A549 (cell line): ENCODE measurements at regions not wholly inside any gene's neighbourhood (a gene's known extent, or its start where the extent isn't known, plus 50 kb on each side); places are given as distances from the start of the nearest gene placed in this dataset.

Source experiments
- BHLHE40 ChIP-seq: IDR thresholded peaks from 2 replicates; pipeline ENCODE4 v1.6.1; 2012; ENCODE audit warnings: low read depth, low read length, inconsistent platforms
- CBX2 ChIP-seq: fragments of 200-600 bp; sonication (generic); IDR thresholded peaks from 2 replicates; pipeline ENCODE4 v1.6.1; 2016; ENCODE audit warnings: low read depth, mild to moderate bottlenecking, borderline replicate concordance
- CEBPB ChIP-seq, 2 experiments: fragments of >200 bp in 1 of 2; sonication (Bioruptor Twin) in 1 of 2; formaldehyde crosslinking in 1 of 2; IDR thresholded peaks; 2 replicates each; pipeline ENCODE4 v1.6.1; 2012 to 2016
- MAFK ChIP-seq: fragments of 450-650 bp; IDR thresholded peaks from 2 replicates; pipeline ENCODE4 v1.6.1; 2014; ENCODE audit not compliant: partially characterized antibody
- MYC ChIP-seq: IDR thresholded peaks from 2 replicates; pipeline ENCODE4 v1.6.1; 2012; ENCODE audit warnings: mild to moderate bottlenecking, inconsistent platforms, low read length, improper control_type of control experiment, borderline replicate concordance
- NFE2L2 ChIP-seq: fragments of 150-350 bp; conservative IDR thresholded peaks from 2 replicates; pipeline ENCODE4 v1.6.1; 2014; ENCODE audit warnings: low read length
- RAD21 ChIP-seq, 2 experiments: fragments of >200 bp in 1 of 2; sonication (Bioruptor Twin) in 1 of 2; formaldehyde crosslinking in 1 of 2; IDR thresholded peaks in 1 of 2; conservative IDR thresholded peaks in 1 of 2; 2 replicates in 1 of 2; 3 replicates in 1 of 2; pipeline ENCODE4 v1.6.1; 2012 to 2018; ENCODE audit warnings: inconsistent platforms in 1 of 2
- SMC3 ChIP-seq: fragments of >200 bp; sonication (Bioruptor Twin); formaldehyde crosslinking; IDR thresholded peaks from 3 replicates; pipeline ENCODE4 v1.6.1; 2018; ENCODE audit warnings: inconsistent platforms
- ZFP36 ChIP-seq: fragments of 450-650 bp; IDR thresholded peaks from 2 replicates; pipeline ENCODE4 v1.6.1; 2014; ENCODE audit warnings: borderline replicate concordance; ENCODE audit not compliant: partially characterized antibody
- TF ChIP-seq, protein P1 (sequence below): fragments of >200 bp; sonication (Bioruptor Twin); formaldehyde crosslinking; IDR thresholded peaks from 3 replicates; pipeline ENCODE4 v1.5.1; 2016
- TF ChIP-seq, protein P2 (sequence below): IDR thresholded peaks from 2 replicates; pipeline ENCODE4 v1.6.1; 2012
- TF ChIP-seq, protein P3 (sequence below): fragments of 250-450 bp; sonication (Bioruptor Pico); IDR thresholded peaks from 2 replicates; pipeline ENCODE4 v1.5.0; 2021; ENCODE audit warnings: mild to moderate bottlenecking, moderate library complexity, borderline replicate concordance
- TF ChIP-seq, protein P4 (sequence below): fragments of 200-600 bp; sonication (generic); IDR thresholded peaks from 2 replicates; pipeline ENCODE4 v1.6.1; 2016; ENCODE audit warnings: antibody characterized with exemption, mild to moderate bottlenecking, moderate library complexity
- TF ChIP-seq, protein P5 (sequence below): fragments of 150-350 bp; IDR thresholded peaks from 2 replicates; pipeline ENCODE4 v1.6.1; 2014; ENCODE audit warnings: low read depth, mild to moderate bottlenecking, low read length

DNA sequence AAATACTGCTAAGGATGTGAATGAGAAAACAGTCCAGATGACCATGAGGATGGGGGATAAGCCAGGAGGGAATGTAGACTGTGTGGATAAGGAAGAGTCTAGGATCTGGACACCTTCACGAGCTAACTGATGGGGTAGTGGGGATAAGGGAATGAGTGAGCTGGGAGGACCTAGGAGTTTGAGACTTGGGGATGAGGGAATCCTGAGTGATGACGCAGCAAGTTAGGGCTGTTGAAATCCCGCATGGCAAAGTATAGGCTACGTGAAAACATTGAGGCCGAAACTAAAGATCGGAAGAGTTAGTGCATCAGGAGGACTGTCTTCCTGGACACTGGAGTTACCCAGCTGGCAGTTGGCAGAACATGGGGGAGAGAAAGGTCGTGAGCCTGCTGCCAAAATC lies 129.2 kb upstream of the EEA1 start:
- TF ChIP-seq, protein P1, sequence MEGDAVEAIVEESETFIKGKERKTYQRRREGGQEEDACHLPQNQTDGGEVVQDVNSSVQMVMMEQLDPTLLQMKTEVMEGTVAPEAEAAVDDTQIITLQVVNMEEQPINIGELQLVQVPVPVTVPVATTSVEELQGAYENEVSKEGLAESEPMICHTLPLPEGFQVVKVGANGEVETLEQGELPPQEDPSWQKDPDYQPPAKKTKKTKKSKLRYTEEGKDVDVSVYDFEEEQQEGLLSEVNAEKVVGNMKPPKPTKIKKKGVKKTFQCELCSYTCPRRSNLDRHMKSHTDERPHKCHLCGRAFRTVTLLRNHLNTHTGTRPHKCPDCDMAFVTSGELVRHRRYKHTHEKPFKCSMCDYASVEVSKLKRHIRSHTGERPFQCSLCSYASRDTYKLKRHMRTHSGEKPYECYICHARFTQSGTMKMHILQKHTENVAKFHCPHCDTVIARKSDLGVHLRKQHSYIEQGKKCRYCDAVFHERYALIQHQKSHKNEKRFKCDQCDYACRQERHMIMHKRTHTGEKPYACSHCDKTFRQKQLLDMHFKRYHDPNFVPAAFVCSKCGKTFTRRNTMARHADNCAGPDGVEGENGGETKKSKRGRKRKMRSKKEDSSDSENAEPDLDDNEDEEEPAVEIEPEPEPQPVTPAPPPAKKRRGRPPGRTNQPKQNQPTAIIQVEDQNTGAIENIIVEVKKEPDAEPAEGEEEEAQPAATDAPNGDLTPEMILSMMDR, result no peak
- TF ChIP-seq MYC (no peak), BHLHE40 (no peak), NFE2L2 (no peak), RAD21 (conservative IDR thresholded peaks at IDR 0.05 in 1 of 2, IDR thresholded peaks at IDR 0.05 in 1 of 2) (no peak), SMC3 (no peak), CEBPB (IDR thresholded peaks at IDR 0.05) (no peak), ZFP36 (no peak), MAFK (no peak), CBX2 (no peak)
- TF ChIP-seq, protein P2, sequence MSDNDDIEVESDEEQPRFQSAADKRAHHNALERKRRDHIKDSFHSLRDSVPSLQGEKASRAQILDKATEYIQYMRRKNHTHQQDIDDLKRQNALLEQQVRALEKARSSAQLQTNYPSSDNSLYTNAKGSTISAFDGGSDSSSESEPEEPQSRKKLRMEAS, result no peak
- TF ChIP-seq, protein P3, sequence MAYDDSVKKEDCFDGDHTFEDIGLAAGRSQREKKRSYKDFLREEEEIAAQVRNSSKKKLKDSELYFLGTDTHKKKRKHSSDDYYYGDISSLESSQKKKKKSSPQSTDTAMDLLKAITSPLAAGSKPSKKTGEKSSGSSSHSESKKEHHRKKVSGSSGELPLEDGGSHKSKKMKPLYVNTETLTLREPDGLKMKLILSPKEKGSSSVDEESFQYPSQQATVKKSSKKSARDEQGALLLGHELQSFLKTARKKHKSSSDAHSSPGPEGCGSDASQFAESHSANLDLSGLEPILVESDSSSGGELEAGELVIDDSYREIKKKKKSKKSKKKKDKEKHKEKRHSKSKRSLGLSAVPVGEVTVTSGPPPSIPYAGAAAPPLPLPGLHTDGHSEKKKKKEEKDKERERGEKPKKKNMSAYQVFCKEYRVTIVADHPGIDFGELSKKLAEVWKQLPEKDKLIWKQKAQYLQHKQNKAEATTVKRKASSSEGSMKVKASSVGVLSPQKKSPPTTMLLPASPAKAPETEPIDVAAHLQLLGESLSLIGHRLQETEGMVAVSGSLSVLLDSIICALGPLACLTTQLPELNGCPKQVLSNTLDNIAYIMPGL (CRISPR knock-in tag), result no peak
- TF ChIP-seq, protein P4, sequence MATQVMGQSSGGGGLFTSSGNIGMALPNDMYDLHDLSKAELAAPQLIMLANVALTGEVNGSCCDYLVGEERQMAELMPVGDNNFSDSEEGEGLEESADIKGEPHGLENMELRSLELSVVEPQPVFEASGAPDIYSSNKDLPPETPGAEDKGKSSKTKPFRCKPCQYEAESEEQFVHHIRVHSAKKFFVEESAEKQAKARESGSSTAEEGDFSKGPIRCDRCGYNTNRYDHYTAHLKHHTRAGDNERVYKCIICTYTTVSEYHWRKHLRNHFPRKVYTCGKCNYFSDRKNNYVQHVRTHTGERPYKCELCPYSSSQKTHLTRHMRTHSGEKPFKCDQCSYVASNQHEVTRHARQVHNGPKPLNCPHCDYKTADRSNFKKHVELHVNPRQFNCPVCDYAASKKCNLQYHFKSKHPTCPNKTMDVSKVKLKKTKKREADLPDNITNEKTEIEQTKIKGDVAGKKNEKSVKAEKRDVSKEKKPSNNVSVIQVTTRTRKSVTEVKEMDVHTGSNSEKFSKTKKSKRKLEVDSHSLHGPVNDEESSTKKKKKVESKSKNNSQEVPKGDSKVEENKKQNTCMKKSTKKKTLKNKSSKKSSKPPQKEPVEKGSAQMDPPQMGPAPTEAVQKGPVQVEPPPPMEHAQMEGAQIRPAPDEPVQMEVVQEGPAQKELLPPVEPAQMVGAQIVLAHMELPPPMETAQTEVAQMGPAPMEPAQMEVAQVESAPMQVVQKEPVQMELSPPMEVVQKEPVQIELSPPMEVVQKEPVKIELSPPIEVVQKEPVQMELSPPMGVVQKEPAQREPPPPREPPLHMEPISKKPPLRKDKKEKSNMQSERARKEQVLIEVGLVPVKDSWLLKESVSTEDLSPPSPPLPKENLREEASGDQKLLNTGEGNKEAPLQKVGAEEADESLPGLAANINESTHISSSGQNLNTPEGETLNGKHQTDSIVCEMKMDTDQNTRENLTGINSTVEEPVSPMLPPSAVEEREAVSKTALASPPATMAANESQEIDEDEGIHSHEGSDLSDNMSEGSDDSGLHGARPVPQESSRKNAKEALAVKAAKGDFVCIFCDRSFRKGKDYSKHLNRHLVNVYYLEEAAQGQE, result no peak
- TF ChIP-seq, protein P5, sequence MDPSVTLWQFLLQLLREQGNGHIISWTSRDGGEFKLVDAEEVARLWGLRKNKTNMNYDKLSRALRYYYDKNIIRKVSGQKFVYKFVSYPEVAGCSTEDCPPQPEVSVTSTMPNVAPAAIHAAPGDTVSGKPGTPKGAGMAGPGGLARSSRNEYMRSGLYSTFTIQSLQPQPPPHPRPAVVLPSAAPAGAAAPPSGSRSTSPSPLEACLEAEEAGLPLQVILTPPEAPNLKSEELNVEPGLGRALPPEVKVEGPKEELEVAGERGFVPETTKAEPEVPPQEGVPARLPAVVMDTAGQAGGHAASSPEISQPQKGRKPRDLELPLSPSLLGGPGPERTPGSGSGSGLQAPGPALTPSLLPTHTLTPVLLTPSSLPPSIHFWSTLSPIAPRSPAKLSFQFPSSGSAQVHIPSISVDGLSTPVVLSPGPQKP, result no peak
